AG04450 (cell line): ENCODE measurements at regions not wholly inside any gene's neighbourhood (a gene's known extent, or its start where the extent isn't known, plus 50 kb on each side); places are given as distances from the start of the nearest gene placed in this dataset.

Source experiments
- CTCF ChIA-PET: fragments of 300-600, 350-600 bp; formaldehyde crosslinking; extraction: SDS; loops from one replicate; lab custom pipeline; 2022; ENCODE audit warnings: antibody characterized with exemption, inconsistent platforms; lab: Charles Lee
- POLR2A ChIA-PET: fragments of 350-600 bp; formaldehyde crosslinking; extraction: SDS; loops from one replicate; lab custom pipeline; 2021; ENCODE audit warnings: antibody characterized with exemption, inconsistent platforms; lab: Yijun Ruan, JAX
- DNase-seq: peaks from one replicate; pipeline ENCODE4 v3.0.0-alpha.2; 2011; ENCODE audit warnings: low read depth, low spot score
- H3K27ac ChIP-seq: one replicate; pipeline ENCODE4 v1.5.1; 2012; ENCODE audit warnings: low read depth, low read length, control low read depth
- H3K27me3 ChIP-seq: one replicate; pipeline ENCODE4 v1.6.0; 2012; ENCODE audit warnings: low read length; ENCODE audit not compliant: control insufficient read depth, insufficient read depth
- H3K4me3 ChIP-seq: 2 replicates; pipeline ENCODE4 v1.5.1; 2011; ENCODE audit warnings: mild to moderate bottlenecking, low read depth, low read length, control low read depth
- H3K9me3 ChIP-seq: 2 replicates; pipeline ENCODE4 v1.5.1; 2012; ENCODE audit warnings: low read length; ENCODE audit not compliant: control insufficient read depth, insufficient read depth
- TF ChIP-seq, protein P1 (sequence below): IDR thresholded peaks from 2 replicates; pipeline ENCODE4 v1.5.1; 2011; ENCODE audit warnings: low read depth, low read length, control low read depth, inconsistent platforms

DNA sequence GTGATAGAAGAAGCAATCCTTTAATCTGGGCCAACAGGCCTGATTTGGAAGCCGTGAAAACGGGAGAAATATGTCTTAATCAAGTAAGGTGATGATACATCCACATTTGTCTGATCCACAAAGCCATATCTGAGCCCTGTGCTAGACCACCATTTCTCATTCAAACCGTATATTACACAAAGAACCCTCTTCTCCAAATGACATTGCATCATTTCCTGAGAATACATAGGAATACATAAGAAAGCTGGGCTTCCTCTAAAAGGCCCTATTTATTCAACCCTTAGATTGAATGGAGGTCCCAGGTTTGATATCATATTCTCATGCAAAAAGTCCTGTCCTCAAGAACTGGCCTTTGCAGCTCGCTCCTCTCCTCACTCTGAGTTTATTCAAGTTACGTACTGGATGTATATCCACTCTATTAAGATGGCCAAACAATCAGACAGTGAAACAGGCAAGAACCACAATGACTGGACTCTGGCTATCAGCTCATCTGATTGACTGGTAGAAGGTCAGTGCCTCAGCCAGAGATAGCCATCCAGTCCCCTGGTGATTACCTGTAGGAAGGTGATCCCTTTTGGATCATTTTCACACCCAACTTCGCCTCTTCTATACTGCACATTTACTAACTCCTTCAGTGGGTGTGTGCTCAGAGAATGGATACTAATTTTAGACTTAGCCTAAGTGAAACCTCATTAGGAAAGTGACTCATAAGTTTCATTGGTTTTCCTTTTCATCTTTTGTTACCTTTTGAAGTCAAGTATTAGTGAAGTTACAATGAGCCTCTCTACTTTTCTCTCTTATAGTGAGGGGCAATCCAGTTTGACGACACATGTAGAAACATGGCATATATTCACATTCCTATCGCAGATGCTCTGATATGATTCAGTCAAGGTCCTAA, 167.6 kb upstream of the WWC1 start:
- ChIA-PET POLR2A (no interaction called here), CTCF (no interaction called here)
- H3K4me3 ChIP-seq = no peak overlapping the region
- H3K9me3 ChIP-seq = peaks cover 3% of the 10 kb centered on the region; the same call in 1 of the 2 replicates
- no peak for DNase-seq
- TF ChIP-seq, protein P1, sequence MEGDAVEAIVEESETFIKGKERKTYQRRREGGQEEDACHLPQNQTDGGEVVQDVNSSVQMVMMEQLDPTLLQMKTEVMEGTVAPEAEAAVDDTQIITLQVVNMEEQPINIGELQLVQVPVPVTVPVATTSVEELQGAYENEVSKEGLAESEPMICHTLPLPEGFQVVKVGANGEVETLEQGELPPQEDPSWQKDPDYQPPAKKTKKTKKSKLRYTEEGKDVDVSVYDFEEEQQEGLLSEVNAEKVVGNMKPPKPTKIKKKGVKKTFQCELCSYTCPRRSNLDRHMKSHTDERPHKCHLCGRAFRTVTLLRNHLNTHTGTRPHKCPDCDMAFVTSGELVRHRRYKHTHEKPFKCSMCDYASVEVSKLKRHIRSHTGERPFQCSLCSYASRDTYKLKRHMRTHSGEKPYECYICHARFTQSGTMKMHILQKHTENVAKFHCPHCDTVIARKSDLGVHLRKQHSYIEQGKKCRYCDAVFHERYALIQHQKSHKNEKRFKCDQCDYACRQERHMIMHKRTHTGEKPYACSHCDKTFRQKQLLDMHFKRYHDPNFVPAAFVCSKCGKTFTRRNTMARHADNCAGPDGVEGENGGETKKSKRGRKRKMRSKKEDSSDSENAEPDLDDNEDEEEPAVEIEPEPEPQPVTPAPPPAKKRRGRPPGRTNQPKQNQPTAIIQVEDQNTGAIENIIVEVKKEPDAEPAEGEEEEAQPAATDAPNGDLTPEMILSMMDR = no peak
- no peaks in the 10 kb centered on the region for H3K27me3 ChIP-seq
- no peak overlapping the region for H3K27ac ChIP-seq

DNA sequence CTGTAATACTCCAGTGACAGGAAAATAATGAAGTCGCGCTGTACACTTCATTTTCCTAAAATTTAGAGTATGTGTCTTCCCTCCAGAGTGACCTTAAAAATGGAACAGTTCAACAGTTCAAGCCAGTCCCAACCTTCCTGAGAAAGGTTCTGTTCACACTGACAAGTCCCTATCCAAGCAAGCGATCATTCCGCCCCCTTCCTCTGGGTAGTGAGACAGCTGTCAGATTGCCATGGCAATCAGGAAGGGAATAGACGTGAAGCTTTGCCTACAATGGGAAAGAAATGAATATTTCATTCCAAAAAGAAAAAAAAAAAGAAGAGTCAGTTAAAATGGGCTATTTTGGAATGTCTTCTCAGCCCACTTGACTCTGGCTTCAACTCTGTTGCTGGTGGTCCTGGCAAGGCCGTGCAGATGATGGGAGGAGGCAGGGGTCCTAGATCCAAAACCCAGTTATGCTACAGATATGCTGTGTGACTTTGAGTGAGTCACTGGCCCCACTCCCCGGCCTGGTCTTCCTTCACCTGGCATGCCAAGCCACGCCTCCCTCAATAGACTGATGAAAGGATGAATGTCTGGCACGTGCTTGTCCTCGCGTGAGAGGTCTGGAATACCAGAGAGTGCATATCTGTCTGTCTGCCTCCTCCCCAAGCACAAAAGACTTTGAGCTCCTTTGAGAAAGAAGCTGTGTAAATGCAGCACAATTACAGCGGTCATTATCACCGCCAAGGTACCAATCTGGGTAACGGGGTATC, 165.8 kb upstream of the WWC1 start:
- CTCF ChIA-PET = no interaction called here
- DNase-seq = no peak
- no peak overlapping the region for H3K4me3 ChIP-seq
- H3K27me3 ChIP-seq = no peaks in the 10 kb centered on the region
- H3K9me3 ChIP-seq = peaks cover 3% of the 10 kb centered on the region; the same call in 1 of the 2 replicates
- TF ChIP-seq, protein P1 = no peak
- H3K27ac ChIP-seq = no peak overlapping the region
- POLR2A ChIA-PET = no interaction called here

DNA sequence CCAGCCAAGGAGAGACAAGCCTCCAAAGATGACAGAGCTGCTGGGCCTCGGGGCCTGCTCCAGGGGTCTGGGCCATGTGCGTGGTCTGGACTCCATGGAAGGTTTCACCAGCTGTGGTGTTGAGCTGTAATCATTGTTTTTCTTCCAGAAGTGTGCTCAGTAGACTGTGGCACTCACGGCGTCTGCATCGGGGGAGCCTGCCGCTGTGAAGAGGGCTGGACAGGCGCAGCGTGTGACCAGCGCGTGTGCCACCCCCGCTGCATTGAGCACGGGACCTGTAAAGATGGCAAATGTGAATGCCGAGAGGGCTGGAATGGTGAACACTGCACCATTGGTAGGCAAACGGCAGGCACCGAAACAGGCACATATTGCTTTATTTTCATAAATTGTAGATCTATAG, 164.8 kb upstream of the WWC1 start:
- H3K9me3 ChIP-seq = peaks cover 3% of the 10 kb centered on the region; the same call in 1 of the 2 replicates
- ChIA-PET CTCF (no interaction called here), POLR2A (no interaction called here)
- no peak for DNase-seq
- H3K27ac ChIP-seq = no peak overlapping the region
- H3K4me3 ChIP-seq = no peak overlapping the region
- H3K27me3 ChIP-seq = no peaks in the 10 kb centered on the region
- TF ChIP-seq, protein P1 = no peak

DNA sequence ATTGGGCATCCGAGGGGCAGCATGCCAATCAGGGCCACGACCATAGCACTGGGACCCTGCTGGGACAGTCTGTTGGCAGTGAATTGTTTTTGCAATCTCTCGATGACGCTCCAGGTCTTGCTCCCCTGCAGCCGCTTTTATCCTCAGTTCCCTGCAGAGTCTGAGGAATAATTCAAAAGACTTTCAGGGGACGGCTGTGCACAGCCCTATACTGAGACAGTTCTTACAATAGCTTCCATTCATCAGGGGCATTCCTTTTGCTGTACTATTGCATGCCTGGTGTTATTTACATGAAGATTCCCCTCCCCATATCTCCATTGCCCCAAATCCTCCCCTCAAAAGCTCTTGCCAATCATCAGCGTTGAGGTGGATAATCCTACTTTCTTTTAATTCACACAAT, 163.3 kb upstream of the WWC1 start:
- peaks cover 3% of the 10 kb centered on the region; the same call in 1 of the 2 replicates for H3K9me3 ChIP-seq
- CTCF ChIA-PET = no interaction called here
- no peaks in the 10 kb centered on the region for H3K27me3 ChIP-seq
- no peak for DNase-seq
- no peak overlapping the region for H3K27ac ChIP-seq
- H3K4me3 ChIP-seq = no peak overlapping the region
- TF ChIP-seq, protein P1 = no peak
- POLR2A ChIA-PET = no interaction called here
